Loucy (cell line): ENCODE measurements at regions not wholly inside any gene's neighbourhood (a gene's known extent, or its start where the extent isn't known, plus 50 kb on each side); places are given as distances from the start of the nearest gene placed in this dataset.

Experiments
- H2AFZ ChIP-seq: fragments of 200-600 bp; sonication (generic); 2 replicates; pipeline ENCODE4 v1.6.0; 2016; ENCODE audit warnings: antibody characterized with exemption, mild to moderate bottlenecking, low read length, moderate library complexity
- H3F3A ChIP-seq: fragments of 200-600 bp; 2 replicates; pipeline ENCODE4 v1.6.0; 2016; ENCODE audit warnings: antibody characterized with exemption, low read depth, mild to moderate bottlenecking
- H3K27me3 ChIP-seq: fragments of 200-600 bp; sonication (generic); 2 replicates; pipeline ENCODE4 v1.6.1; 2014; ENCODE audit warnings: low read length, mild to moderate bottlenecking; ENCODE audit not compliant: insufficient read depth, poor library complexity, severe bottlenecking
- H3K36me3 ChIP-seq: fragments of 200-600 bp; sonication (generic); 2 replicates; pipeline ENCODE4 v1.6.1; 2016; ENCODE audit warnings: low read length; ENCODE audit not compliant: insufficient read depth
- H3K4me1 ChIP-seq: fragments of 200-600 bp; sonication (generic); 2 replicates; pipeline ENCODE4 v1.5.1; 2014; ENCODE audit warnings: low read length, mild to moderate bottlenecking; ENCODE audit not compliant: insufficient read depth, poor library complexity, severe bottlenecking
- H3K4me2 ChIP-seq: fragments of 200-600 bp; sonication (generic); 2 replicates; pipeline ENCODE4 v1.6.0; 2014; ENCODE audit warnings: antibody characterized with exemption, low read length, low read depth, mild to moderate bottlenecking; ENCODE audit not compliant: poor library complexity, severe bottlenecking
- H3K4me3 ChIP-seq: fragments of 200-600 bp; sonication (generic); 2 replicates; pipeline ENCODE4 v1.5.1; 2014; ENCODE audit warnings: low read length, mild to moderate bottlenecking, mixed read lengths; ENCODE audit not compliant: poor library complexity, severe bottlenecking
- H3K79me2 ChIP-seq: fragments of 200-600 bp; sonication (generic); 2 replicates; pipeline ENCODE4 v1.6.1; 2014; ENCODE audit warnings: low read length; ENCODE audit not compliant: insufficient read depth
- H3K9ac ChIP-seq: fragments of 200-600 bp; sonication (generic); 2 replicates; pipeline ENCODE4 v1.6.0; 2014; ENCODE audit warnings: mild to moderate bottlenecking, low read depth, low read length, moderate library complexity; ENCODE audit not compliant: poor library complexity, severe bottlenecking
- H3K9me2 ChIP-seq: fragments of 200-600 bp; sonication (generic); replicated peaks from 2 replicates; pipeline ENCODE4 v1.6.1; 2016; ENCODE audit warnings: low read depth, low read length, mixed read lengths
- H3K9me3 ChIP-seq: fragments of 200-600 bp; sonication (generic); 2 replicates; pipeline ENCODE4 v1.6.1; 2014; ENCODE audit warnings: mild to moderate bottlenecking, antibody characterized with exemption, low read length, low read depth; ENCODE audit not compliant: insufficient read depth
- H4K20me1 ChIP-seq: fragments of 200-600 bp; sonication (generic); 2 replicates; pipeline ENCODE4 v1.6.0; 2014; ENCODE audit warnings: antibody characterized with exemption, low read length, mild to moderate bottlenecking; ENCODE audit not compliant: insufficient read depth, poor library complexity, severe bottlenecking
- CTCF ChIP-seq: fragments of 200-600 bp; sonication (generic); conservative IDR thresholded peaks from 2 replicates; pipeline ENCODE4 v1.5.1; 2014; ENCODE audit warnings: mild to moderate bottlenecking, antibody characterized with exemption, low read length
- EZH2phosphoT487 ChIP-seq: fragments of 200-600 bp; IDR thresholded peaks from 2 replicates; pipeline ENCODE4 v1.6.1; 2018; ENCODE audit warnings: antibody characterized with exemption, mild to moderate bottlenecking, moderate library complexity, borderline replicate concordance

GRCh38 chr17:34725725-34726124 lies 146.3 kb downstream of the TMEM132E start:
- TF ChIP-seq EZH2phosphoT487 = no peak
- TF ChIP-seq CTCF = no peak
- H3K36me3 ChIP-seq = no peaks in the 10 kb centered on the region
- H3K79me2 ChIP-seq = no peaks in the 10 kb centered on the region

GRCh38 chr17:34725008-34725407 lies 145.6 kb downstream of the TMEM132E start:
- no peaks in the 10 kb centered on the region for H3K9me3 ChIP-seq
- no peak overlapping the region for H3K4me2 ChIP-seq
- H3K9ac ChIP-seq = no peak overlapping the region
- no peaks in the 10 kb centered on the region for H3F3A ChIP-seq
- no peaks in the 10 kb centered on the region for H3K9me2 ChIP-seq
- no peaks in the 10 kb centered on the region for H3K4me1 ChIP-seq
- H2AFZ ChIP-seq = no peak overlapping the region
- no peaks in the 10 kb centered on the region for H3K79me2 ChIP-seq
- H3K4me3 ChIP-seq = no peak overlapping the region
- no peaks in the 10 kb centered on the region for H4K20me1 ChIP-seq
- TF ChIP-seq CTCF (no peak), EZH2phosphoT487 (no peak)
- no peaks in the 10 kb centered on the region for H3K27me3 ChIP-seq
- H3K36me3 ChIP-seq = no peaks in the 10 kb centered on the region

More at GRCh38 chr17:34725725-34726124, 146.3 kb downstream of the TMEM132E start:
- H3K9me3 ChIP-seq = no peaks in the 10 kb centered on the region
- H3K4me1 ChIP-seq = no peaks in the 10 kb centered on the region
- H3K27me3 ChIP-seq = no peaks in the 10 kb centered on the region
- no peaks in the 10 kb centered on the region for H3K9me2 ChIP-seq
- H3K9ac ChIP-seq = no peak overlapping the region
- no peaks in the 10 kb centered on the region for H4K20me1 ChIP-seq
- no peak overlapping the region for H3K4me3 ChIP-seq
- H3K4me2 ChIP-seq = no peak overlapping the region
- H3F3A ChIP-seq = no peaks in the 10 kb centered on the region
- H2AFZ ChIP-seq = no peak overlapping the region

GRCh38 chr17:34723875-34724274 lies 144.5 kb downstream of the TMEM132E start:
- H3K4me1 ChIP-seq = no peaks in the 10 kb centered on the region
- H3F3A ChIP-seq = no peaks in the 10 kb centered on the region
- no peak overlapping the region for H3K4me3 ChIP-seq
- no peaks in the 10 kb centered on the region for H3K36me3 ChIP-seq
- H3K27me3 ChIP-seq = no peaks in the 10 kb centered on the region
- TF ChIP-seq EZH2phosphoT487 = no peak
- TF ChIP-seq CTCF = no peak
- no peaks in the 10 kb centered on the region for H4K20me1 ChIP-seq
- no peaks in the 10 kb centered on the region for H3K9me2 ChIP-seq
- no peaks in the 10 kb centered on the region for H3K79me2 ChIP-seq
- no peak overlapping the region for H2AFZ ChIP-seq
- no peak overlapping the region for H3K9ac ChIP-seq
- H3K4me2 ChIP-seq = no peak overlapping the region
- no peaks in the 10 kb centered on the region for H3K9me3 ChIP-seq
